ENCODE measurements at regions not wholly inside any gene's neighbourhood (a gene's known extent, or its start where the extent isn't known, plus 50 kb on each side); places are given as distances from the start of the nearest gene placed in this dataset.

DNA sequence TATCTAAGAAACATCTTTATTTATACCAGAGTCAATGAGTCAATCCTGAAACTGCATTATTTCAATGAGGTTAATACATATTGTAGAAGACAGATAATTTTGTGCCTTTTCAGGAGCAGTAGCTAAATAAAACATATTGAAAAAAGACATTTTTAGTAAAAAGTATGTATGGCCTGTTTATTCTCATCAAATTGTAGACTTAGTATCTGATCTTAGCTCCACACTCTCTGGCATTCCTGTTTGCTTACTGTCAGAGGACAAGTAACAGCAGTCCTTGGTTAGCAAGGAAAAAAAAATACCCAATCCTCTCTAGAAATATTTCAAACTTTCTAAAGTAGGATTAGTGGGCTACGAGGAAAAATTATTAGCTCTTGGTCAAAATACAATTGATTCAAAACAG lies 50.5 kb upstream of the GUCY1A1 start:
- no peak for DNase-seq

DNA sequence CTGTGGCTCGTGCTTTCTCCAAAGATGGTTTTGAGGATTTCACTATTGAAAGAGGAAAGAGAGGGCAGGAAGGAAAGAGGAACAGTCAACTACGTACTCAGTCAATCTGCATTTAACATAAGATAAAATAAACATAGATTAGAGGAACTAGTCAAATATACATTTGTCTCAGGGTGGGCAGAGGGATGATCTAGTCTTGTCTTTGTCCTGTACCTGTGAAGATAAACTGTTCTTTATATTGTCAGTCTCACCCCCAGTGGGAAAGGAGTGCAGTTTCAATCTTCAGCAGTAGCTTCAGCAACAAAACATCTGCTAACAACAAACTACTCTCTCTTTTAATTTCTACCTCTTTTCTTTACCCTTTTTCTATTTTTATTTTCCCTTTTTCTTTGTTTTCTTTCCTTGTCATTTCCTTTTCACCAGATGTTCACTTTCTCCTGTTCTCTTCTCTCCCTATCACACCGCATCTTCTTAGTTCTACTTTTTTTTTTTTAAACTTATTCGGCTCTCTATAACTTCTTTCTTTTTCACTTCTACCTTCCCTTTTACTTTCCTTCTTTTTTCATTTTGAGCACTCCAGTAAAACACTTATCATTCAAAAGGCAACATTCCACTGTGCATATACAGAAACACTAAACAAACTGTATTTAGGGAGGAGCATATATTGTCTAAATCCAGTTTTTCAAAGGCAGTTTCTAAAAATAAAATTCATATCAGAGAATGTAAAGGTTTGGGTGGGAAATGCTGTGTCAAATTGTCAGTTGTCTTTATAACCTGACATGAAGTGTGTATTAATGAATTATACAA lies 51.4 kb upstream of the GUCY1A1 start:
- no peak for DNase-seq

GRCh38 chr4:155614111-155614762 lies 52.4 kb upstream of the GUCY1A1 start:
- DNase-seq: no peak

DNA sequence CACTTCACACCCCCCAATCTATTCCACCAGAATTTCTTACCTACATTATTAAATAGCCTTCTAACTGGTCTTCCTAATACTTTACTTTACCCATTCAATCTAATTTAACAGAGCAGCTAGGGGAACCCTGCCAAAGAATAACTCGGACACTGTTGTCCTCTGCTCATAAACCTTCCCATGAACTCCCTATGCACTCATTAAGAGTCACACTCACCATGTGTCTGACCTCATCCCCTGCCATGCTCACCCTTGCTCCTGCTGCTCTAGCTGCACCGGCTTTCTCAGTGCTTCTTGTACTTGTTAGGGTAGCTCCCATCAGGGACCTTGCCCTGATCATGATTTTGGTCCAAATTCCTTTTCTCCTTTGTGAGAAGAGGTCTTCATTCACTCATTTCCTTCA lies 54.6 kb upstream of the GUCY1A1 start:
- DNase-seq: no peak

DNA sequence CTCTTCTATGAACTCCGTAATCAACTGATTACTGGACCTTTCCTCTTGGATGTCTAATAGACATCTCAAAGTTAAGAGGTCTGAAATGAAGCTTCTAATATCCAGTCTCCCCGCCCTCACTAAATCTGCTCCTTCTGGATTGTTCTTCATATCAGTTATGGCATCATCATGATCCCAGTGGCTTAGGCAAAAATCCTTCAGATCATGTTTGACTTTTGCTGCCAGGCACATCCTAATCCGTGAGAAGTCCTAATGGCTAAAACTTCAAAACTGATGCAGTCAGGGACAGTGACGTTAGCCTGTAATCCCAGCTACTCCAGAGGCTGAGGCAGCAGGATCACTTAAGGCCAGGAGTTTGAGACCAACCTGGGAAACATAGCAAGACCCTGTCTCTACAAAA lies 55.1 kb upstream of the GUCY1A1 start:
- DNase-seq: no peak

DNA sequence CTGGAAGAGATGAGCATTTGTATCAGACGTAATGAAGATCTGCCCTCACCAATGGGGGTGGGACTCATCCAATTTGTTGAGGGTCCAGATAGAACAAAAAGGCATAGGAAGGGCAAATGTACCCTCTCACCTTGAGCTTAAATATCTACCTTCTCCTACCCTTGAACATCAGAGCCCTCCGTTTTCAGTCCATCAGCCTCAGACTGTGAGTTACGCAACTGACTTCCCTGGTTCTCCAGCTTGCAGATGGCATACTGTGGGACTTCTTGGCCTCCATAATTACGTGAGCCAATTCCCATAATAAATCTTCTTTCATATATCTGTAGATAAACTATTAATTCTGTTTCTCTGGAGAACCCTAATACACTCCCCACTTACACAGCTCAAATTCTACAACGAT lies 56.5 kb upstream of the GUCY1A1 start:
- DNase-seq: no peak

GRCh38 chr4:155609455-155610059 lies 57.1 kb upstream of the GUCY1A1 start:
- DNase-seq: no peak

DNA sequence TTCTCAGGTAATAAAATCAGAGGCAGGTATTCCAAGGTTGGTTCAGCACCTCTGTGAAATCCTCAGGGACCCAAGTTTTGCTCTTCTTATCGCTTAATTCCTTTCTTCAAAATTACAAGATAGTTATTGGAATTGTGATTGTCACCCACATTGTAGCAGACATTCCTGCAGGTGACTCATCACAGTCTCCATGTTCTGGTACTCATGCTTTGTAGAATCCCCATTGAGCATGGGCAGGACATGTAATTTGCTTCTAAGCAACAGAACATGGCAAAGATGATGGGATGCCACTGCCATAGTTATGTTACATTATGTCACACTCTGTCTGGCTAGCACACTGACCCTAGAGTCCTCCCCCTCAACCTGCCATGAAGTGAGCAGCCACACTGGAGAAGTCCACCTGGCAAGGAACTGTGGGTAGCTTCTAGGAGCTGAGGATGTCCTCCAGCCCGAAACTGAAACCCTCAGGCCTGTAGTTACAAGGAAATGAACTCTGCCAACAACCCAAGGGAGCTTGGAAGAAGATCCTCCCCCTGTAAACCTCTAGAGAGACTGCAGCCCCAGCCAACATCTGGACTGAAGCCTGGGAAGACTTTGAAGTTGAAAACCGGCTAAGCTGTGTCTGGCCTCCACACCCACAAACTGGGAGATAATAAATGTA lies 58.3 kb upstream of the GUCY1A1 start:
- no peak for DNase-seq

- DNase-seq: no peak
These were observed 59.2 kb upstream of the GUCY1A1 start for GRCh38 chr4:155607481-155607880.

GRCh38 chr4:155604718-155605626 lies 61.7 kb upstream of the GUCY1A1 start:
- no peak for DNase-seq

- no peak for DNase-seq
These were observed 63.2 kb upstream of the GUCY1A1 start for GRCh38 chr4:155603360-155603891.

- no peak for DNase-seq
These were observed 64.1 kb upstream of the GUCY1A1 start for GRCh38 chr4:155602351-155603140.

GRCh38 chr4:155600244-155600643 lies 66.4 kb upstream of the GUCY1A1 start:
- DNase-seq: no peak

DNA sequence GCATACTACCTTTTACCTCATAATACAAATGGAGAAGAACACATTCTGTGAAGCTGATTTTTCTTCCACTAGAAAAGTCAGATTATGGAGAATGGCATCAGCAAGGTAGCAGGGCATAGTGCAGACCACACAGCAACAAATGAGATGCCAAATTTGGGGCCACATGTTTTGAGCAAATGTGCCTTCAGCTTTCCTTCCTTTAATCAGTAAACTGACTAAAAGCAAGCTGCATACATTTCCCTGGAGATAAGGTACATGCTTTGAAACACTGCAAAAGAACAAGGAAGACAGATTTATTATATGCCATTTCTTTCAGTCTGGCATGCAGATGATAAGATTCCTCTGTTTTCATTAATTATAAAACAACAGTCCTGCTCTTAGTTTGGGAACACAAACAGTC lies 67.1 kb upstream of the GUCY1A1 start:
- DNase-seq: no peak

DNA sequence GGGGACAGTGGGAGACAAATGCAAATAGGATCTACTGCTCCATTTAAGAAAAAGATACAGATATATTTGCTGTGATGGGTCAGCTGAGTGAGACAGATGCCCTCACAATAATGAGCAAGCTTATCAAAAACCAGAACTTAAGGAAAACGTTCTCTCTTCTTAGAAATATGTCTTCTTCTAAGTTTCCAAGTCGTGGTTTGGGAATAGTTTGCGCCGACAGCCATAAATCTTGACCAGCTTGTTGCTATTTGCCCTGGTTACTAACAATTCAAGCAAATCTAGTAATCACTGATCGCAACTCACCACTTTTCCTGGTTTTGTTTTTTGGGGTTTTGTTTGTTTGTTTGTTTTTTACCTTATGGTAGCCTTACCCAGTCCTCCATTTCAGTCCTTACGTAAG lies 67.6 kb upstream of the GUCY1A1 start:
- DNase-seq: no peak

DNA sequence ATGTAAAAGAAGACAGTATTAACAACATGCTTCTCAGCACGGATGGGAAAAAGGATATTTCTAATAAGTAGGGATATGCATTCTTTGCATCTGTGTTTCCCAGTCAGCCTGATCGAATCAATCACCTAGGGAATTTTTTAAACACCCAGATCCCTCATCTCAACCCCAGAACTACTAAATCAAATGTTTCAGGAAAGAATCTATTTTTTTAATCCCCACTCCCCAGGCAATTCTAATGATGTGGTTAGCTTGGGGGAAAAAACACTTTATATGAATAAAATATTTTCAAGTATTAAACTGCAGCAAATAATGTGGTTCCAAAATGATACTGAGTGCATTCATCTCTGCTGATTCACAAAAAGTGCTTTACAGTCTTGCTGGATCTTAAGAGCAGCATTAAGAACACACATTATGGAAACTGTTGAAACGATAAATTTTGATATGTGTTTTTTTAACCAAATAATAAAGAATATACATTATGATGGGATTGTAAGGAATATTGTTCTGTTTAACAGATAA lies 68.7 kb upstream of the GUCY1A1 start:
- no peak for DNase-seq

DNA sequence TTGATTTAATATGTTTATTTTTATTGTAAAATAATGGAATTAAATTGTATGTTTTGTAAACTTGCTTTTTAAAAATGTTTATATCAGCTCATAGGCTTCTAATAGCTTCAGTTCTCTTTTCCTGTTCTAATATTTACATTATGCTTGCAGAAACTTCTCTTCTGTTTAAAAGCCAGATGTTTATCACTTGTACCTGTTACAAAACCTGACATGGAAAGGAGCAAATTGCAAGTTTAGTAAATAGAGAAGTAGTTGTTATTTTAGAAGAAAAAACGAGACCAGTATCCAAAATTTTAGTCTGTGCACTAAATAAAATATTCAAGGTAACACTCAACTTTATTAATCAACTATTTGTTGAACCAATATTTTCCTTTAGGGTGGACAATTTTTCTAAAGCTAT lies 69.4 kb upstream of the GUCY1A1 start:
- no peak for DNase-seq

GRCh38 chr4:155593793-155594192 lies 72.9 kb upstream of the GUCY1A1 start:
- no peak for DNase-seq

DNA sequence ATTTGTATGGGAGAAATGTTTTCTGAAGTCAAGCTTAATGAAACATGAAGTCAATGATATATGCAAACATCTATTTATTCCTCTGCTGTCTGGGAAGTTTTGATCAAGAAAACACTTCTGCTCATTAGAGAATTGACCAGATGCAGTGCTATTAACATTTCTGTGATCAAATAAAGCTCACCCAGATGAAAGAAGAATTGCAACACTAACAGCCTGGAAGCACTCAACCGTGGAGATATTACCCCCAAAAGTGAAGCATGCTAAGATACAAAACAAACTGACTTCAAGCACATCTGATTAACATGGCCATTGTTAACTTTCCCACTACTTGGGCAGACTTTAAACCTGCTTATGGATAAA lies 73.7 kb upstream of the GUCY1A1 start:
- DNase-seq: no peak

DNA sequence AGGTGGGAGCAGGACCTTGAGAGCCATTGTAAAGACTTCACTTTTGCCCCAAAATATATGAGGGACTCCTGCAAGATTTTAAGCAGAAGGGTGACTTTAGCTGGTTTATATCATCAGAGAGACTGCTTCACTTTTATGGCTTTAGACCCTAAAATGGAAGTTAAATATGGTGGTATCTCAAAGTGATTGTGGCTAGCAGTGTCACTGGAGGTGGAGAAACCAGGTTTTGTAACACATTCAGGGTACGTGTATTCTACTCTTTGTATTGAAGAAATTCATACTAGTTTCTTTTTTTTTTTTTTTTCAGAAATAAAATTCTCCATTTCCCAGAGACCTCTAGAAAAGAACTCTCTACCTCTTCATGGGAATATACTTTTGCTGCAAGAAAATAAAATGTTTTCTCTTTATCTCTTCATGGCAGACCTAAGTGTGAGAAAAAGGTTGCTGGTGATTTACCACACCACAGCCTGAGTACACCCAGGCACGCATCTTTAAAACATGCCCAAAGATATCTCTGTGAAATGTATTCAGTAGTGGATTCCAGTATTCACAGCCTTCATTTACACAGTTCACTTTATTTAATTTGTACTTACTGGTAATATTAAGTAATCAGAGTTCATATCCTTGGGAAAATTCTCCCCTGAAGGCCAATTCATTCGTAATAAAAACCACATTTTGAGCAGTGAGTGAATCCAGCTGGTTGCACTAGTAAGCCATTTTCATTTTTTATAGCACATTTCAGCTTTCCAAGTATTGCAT lies 74.3 kb upstream of the GUCY1A1 start:
- DNase-seq: no peak

DNA sequence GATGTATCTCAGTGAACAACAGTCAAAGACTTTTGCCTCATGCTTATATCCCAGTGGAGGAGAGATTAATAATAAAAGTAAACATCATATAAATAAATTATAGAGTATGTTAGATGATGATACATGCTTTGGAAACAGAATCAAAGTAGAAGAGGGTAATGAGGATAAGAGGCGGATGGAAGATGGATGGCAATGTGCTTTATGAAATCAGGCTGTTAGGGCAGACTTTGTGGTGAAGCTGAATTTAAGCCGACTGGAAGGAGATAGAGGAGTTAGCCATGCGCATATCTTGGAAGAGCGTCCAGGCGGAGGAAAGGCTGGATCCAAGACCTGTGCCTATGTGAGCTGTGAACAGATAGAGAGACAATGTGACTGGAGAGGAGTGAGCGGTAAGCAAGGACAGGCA lies 74.9 kb upstream of the GUCY1A1 start:
- DNase-seq: no peak

All from activated CD4-positive, alpha-beta T cell treated with anti-CD3 and anti-CD28 coated beads, Interleukin-2, amount 50 U/mL, for 1 hour (primary cell).